Stimulated activated CD4-positive, alpha-beta T cell treated with anti-CD3 and anti-CD28 coated beads, Interleukin-1b, Interleukin-23, amount 100 ng/mL, for 1 hour (primary cell): ENCODE measurements at regions not wholly inside any gene's neighbourhood (a gene's known extent, or its start where the extent isn't known, plus 50 kb on each side); places are given as distances from the start of the nearest gene placed in this dataset.
"Not testable (repeated sequence)": the region's sequence is repeated elsewhere in the genome, so short reads cannot be mapped to it uniquely, and the experiment has no call there.

Source experiments
- DNase-seq, 2 donors: peaks; one replicate each; pipeline ENCODE4 v3.0.0-alpha.2; 2020; ENCODE audit warnings: low read depth in 2 of 2

DNA sequence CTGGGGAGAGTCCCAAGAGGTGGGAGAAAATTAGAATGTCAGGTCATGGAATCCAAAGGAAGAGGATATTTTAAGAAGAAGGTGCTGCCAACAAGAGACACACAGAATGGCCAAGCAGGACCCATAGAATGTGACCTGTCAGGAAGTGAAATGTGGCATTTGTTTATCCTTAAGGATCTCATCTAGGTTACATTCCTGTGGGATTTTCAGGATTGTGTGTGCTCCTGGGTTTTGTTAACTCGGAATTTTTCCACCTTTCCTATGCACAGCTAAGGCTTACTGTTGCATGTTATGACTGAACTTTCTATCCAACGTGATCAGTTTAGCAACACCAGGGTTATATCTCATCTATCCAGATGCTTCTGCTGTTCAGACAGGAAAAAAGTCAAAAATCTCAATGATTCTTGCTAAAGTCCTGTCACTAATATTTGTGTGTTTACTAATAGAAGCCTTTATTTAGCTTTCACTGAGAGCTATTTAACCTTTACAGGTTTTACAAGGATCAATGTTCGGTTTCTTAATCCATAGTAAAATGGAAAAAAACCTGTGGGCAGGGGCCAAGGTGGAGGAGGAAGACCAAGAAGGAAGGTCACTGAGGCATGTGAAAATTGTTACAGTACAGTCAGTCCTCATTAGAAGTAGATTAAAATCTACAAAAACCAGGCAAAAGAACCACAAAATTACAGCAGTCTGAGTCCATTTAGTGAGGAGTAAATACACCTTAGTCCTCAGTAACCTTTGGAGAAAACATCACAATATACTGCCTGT, 437.8 kb upstream of the NPVF start:
- no peak for DNase-seq

DNA sequence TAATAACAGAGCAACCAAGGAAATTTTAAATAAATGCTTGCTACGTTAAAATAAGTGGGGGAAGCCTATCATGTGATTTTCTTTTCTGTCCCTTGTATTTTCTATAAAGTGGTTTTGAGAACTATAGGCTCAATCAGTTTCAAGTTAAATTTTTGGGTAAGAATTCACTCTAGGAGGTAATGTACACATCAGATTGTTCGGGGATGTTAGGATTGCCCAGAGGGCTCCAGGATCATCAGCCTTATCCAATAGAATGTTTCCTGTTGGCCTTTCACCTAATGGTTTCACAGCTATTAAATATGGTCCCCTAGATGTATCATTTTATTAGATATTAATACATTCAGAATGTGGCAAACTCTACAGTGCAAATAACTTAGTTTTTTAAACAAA, 438.4 kb upstream of the NPVF start:
- DNase-seq = no peak

DNA sequence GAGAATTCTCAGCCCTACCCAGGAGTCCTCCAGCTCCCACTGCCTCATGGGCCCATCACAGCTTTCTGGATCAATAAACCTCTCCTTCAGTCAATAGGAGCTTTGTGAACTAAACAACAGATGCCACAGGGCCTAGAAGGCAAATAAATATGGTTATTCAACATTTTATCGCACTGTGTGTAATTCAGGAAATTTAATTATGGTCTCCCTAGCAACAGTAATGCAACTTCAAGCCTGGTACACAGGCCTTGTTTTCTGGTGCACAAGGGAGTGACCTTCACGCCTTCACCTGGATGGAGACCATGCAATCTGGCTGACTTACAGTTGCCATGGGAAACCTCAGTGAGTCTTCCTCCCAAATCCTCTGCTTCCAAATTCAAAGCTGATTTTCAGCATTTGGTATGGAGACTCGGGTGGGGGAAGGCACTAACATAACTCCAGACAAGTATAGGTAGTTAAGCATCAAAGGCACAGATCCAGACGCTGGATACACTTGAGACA, 441.0 kb upstream of the NPVF start:
- no peak for DNase-seq

DNA sequence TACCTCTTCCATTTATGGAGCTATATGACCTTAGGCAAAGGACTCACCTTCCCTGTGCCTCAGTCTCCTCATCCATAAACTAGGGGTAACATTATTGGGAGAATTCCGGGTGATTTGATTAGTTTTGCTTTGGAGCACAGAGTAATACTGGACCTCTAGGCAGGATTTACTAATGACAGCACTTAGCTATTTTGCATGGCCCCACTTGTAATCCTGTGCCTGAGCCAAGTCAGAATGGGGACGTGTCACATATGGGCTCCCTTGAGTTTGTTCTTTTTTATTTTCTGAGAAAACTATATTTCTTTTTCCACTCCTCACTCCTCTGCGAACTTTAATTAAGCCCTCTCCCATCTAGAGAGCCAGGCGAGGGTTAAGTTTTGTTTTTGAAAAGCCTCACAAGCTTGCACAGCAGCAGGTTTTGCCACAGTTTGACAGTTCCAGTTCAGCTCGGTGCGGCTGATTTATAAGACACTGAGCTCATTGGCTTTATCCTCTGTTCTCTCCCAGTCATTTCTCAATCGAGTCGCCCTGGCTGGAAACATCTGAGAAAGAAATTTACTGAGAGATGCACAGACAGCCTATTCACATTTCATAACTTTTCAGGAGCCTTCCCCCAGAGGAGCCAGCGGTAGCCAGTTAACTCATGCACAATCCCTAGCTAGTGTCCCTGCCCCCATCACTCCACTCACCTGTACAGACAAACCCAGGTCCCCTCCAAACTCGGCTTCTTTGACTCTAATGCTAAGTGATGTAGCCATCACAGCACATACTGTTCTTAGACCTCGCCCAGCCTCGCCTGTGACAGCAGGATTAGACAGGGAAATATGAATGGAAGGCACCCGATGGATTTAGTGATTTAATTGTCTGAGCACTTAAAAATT, 441.9 kb upstream of the NPVF start:
- no peak for DNase-seq

- no peak for DNase-seq
These were observed 442.8 kb upstream of the NPVF start for GRCh38 chr7:25671111-25671510.

DNA sequence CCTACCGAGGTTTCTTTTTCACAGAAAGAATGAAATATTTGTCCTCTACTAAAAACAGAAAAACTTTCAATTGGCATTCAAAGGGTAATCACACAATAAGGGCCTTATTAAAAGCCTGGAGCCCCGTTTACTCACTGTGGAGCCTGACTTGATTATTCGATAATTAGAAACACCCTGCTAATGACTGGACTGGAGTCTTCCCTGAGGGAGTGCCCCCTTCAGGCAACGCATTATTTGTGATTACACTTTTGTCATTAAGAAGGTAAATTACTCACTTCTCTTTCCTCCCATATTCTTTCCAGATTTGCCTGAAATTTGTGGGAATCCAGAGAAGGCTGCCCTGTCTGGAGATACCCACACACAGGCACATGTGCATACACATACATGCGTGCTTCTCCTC, 444.2 kb upstream of the NPVF start:
- no peak for DNase-seq

GRCh38 chr7:25675789-25676474, 447.6 kb upstream of the NPVF start:
- no peak for DNase-seq

GRCh38 chr7:25677595-25677994, 449.3 kb upstream of the NPVF start:
- DNase-seq = no peak

GRCh38 chr7:25678215-25678614, 449.9 kb upstream of the NPVF start:
- DNase-seq = no peak

DNA sequence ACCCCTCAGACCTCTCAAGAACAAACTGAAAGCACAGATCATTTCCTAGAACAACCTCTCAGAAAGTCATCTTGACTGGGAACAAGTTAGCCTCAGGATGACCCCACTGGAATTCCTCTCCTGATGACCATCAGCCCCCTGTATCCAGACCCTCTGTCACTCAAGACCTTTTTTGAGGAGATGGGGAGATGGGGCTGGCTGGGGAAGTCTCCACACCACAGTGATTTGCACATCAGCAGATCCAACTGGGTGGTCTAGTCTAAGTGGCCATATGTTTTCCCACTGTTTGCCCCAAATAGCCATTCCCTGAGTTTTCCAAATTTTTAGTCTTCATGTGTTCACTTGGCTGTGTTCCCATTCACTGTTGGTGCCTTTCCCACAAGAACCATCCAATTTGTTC, 452.4 kb upstream of the NPVF start:
- DNase-seq = no peak

DNA sequence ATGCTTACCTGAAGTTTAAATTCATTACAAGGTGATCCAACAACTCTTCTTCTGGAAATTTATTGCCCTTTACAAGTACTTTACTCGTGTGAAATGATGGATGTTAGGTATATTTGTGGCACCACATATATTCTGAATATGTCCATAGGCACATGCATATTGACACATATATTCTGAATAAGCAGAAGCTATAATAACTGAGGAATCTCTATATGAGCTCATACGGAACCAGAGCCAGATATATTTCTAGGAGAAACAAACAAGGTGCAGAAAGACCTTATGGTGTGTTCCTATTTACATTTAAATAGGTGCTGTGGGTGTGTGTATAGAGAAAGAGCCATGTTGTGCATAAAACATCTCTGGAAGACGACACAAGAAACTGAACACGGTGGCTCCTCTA, 456.1 kb upstream of the NPVF start:
- no peak for DNase-seq

DNA sequence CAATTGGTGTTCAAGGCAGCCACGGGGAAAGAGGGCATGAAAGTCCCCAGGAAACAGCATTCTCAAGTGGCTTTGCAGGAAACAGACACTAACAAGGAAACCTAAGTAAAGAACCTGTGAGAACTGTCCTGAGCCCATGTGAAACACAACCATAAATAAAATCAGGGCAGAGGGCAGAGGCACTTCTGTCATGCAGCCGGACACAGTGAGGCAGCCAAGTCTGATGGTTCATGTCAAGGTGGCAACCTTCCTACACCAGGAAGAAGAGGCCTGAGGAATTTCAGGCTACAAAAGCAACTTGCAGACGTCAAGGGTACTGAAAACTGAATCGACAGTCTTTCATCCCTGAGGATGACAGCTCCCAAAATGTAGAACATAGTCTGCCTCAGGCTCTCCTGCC, 458.2 kb upstream of the NPVF start:
- DNase-seq = no peak

- DNase-seq = no peak
These were observed 457.8 kb upstream of the NFE2L3 start for GRCh38 chr7:25694211-25694610.

DNA sequence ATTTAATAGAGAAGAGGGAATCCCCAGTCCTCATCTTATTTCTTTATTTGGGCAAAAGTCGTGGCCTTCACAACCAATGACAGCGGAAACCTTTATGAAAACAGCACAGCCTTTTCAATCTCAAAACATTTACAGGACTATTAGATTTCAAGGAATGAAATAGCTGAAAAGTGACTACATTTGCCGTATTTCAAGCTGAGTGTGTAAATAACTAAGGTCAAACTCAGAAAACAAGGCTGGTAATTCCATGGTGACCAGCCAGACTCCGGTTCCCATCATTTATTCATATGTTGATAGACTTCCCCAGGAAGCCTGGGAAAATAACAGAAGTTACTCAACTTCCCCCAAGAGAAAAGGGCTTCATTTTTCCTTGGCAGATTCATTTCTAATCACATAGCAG, 457.3 kb upstream of the NFE2L3 start:
- DNase-seq = no peak

GRCh38 chr7:25696571-25696970, 455.4 kb upstream of the NFE2L3 start:
- no peak for DNase-seq

DNA sequence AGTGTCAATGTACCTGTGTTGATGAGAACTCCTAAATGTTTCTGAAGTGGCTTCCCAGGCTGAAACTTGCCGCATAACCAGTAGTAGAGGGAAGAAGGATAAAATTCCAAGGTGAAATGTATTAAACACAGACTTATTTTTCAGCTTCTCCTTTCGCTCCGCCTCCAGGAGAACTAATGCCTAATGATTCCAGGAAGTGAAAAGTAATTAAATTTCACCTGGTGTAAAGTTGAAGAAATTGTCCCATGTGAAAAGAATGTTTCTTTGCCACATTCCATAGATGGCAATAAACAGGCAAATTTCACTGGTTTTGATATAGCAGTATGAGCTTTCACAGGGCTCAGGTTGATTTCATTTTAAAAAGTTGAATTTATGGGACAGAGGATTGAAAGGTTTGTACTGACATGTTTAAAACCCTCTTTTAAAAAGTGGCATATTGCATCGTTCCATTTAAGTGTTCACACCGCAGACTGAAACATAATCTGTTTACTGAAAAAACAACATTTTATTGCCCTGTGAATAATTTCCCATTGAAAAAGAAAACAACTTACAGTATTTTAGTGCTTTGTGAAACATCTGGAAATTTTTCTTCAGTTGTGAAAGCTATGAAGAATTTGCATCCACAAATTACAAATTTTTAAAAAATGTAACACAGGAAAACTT, 453.4 kb upstream of the NFE2L3 start:
- no peak for DNase-seq

- DNase-seq = not testable (repeated sequence)
These were observed 451.9 kb upstream of the NFE2L3 start for GRCh38 chr7:25700141-25700540.

- DNase-seq = no peak
These were observed 447.6 kb upstream of the NFE2L3 start for GRCh38 chr7:25704413-25704812.

DNA sequence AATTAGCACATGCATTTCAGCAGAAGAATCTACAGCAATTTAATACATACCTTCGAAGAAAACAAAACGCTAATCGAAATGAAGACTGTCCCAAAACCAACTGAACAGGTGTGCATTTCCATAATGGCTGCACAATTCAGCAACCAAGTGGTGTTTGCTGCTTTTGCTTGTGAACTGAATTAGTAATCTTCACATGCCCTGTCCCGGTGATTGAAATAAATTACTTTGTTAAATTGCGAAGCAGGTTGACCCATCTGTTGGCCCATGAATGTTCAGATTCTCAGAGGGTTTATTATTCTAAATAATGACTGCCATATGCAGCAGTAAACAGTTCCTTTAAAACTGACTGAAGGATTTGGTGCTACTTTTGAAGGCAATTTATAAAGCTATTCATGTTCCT, 445.2 kb upstream of the NFE2L3 start:
- no peak for DNase-seq

GRCh38 chr7:25707768-25708620, 444.0 kb upstream of the NFE2L3 start:
- no peak for DNase-seq

GRCh38 chr7:25710959-25711358, 441.0 kb upstream of the NFE2L3 start:
- DNase-seq = no peak
